ENCODE measurements at regions not wholly inside any gene's neighbourhood (a gene's known extent, or its start where the extent isn't known, plus 50 kb on each side); places are given as distances from the start of the nearest gene placed in this dataset.
"Not testable (repeated sequence)": the region's sequence is repeated elsewhere in the genome, so short reads cannot be mapped to it uniquely, and the experiment has no call there.

DNA sequence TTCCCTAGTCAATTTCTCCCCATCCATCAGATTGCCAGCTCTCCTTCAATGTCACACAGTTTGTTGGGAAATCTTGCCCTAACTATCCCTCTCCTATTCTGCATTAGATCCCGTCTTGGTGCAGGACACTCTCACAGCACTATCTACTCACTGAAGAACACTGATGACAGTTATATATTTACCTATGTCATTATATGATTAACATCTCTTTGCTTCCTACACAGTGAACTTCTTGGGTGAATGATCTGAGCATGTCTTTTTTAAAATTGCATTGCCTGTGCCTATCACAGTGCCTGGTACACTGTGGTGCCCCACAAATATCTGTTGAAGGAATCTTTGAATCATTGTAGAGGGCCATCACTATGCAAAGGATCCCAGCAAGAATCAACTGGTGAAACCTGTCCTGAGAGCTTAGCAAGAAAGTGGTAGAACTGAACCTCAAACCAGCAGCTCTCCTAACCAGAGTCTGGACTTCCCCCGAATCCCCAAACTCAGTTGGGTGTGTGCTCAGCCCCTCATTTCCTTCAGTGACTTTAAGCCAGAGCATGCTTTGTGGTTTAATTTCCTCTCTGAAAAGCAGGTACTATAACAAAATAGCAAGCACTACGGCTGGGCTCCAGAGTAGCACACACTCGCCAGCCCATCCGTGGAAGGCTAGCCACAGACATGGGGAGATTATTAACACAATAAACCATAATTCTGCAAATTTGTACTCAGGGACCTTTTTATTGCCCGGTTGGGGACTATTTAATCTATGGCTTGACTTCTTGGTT, 680.7 kb upstream of the SALL1 start:
- DNase-seq: no peak

DNA sequence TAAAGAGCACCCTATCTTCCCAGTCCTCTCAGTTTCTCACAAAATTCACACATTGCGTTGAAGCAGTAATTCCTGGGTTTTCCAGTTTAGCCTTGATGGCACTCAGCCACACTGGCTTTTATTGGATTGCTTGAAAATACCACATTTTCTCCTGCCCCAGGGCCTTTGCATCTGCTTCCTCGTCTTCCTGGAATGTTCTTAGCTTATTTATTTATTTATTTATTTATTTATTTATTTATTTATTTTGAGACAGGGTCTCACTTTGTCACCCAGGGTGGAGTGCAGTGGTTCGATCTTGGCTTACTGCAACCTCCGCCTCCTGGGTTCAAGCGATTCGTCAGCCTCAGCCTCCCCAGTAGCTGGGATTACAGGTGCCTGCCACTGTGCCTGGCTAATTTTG, 680.0 kb upstream of the SALL1 start:
- not testable (repeated sequence) for DNase-seq

DNA sequence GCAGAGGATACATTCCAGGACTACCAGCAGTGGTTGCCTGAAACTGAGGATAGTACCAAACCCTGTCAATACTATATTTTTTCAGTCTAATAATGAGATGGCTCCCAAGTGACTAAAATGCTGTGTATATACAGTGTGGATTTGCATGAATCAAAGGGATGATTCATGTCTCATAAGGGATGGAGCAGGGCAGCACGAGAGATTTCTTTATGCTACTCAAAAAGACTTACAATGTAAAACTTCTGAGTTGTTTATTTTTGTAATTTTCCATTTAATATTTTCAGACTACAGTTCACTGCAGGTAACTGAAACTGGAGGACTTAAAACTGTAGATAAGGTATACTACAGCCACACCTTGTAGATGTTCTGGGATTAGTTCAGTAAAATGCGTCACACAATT, 674.7 kb upstream of the SALL1 start:
- no peak for DNase-seq

DNA sequence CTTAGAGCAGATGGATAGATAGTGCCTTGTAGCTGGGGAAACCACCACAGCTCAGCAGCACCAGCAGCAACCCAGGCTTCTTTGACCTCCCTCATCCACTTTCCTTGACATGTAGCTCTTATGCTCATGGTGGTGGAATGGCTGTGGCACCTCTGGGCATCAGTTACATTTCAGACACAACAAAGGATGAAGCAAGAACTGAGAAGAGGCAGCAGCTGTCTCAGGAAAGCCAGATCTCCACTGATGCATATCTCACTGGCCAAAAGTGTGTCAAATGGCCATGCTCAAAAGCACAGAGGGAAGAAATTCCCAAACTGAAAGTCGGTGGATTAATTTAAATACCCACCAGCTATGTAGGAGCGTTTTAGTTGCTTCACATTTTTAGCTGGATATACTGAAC, 671.4 kb upstream of the SALL1 start:
- no peak for DNase-seq

DNA sequence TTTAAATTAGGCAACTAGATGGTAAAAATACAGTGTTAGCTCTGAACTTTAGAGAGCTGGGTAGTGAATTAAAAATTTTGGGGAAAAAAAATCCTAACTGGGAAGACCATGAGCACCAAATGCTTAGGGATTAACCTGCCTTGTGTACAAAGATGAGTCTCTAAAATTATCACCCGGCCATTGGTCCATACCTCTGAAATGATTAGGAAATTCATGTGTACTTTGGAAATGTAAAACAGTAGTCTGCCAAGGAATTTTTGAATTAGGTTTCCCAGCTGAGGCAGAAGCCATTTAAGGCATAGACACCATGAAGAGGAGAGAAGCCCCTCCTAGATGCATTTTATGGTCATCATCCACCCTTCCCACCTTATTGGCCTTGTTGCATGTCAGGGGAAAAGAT, 670.5 kb upstream of the SALL1 start:
- DNase-seq: no peak

DNA sequence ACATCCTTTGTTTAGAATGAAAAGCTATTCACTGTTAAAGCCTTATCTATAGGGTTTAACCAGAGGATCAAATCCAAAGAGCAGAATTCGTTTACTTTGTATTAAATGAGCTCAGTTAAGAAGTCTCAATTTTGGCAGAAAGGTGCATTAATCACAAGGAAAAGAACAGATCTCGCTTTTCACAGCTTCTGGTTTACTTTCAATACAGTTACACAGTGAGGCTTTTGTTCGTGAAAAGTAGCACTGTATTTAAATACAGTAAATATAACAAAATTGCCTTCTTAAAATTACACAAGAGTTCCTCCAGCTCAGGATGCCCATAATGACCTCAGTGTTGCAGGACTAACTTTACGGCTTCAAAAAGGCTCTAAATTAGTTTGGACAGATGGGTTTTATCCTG, 669.1 kb upstream of the SALL1 start:
- no peak for DNase-seq

DNA sequence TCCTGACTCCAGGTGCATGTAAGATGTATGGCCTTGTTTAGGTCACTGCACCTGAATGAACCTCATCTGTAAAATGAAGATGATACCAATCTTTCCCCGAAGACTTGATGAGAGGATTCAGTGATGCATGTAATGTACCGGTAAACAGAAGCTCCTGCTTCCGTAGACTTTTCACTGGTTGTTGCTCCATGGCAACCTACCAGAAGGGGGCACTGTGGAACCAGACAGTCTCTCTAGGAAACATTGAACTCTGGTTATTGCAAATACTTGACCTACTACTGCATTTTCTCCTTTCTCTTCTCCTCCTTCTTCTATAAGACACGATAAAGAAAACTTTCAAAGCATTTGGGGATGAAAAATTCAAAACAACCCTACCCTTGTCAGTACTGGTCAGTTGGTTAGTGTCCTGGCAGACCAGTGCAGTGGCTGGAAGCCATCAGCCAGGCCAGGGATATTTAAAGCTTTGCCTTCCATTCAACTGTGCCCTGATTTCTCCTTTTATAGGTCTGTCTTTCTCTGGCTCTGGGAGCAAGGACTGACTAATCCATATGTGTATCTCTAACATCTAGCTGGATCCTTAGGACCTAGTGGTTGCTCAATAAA, 667.4 kb upstream of the SALL1 start:
- DNase-seq: peak; percentile 11

DNA sequence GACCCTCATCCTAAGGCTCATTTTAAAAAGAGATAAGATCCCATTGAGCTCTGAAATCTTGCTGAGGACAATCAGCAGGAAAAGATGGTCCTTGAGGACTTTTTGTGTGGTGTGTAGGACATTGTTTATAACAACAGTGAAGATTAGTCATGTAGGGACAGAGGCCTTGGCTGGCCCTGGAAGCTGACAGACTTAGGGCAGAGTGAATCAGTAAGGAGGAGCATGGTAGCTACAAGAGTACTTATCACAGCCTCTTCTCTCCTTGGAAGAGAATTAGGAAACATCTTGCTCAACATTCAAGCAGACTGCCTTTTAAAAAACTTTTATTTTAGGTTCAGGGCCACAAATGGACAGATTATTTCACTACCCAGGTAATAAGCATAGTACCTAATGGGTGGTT, 665.9 kb upstream of the SALL1 start:
- DNase-seq: no peak

DNA sequence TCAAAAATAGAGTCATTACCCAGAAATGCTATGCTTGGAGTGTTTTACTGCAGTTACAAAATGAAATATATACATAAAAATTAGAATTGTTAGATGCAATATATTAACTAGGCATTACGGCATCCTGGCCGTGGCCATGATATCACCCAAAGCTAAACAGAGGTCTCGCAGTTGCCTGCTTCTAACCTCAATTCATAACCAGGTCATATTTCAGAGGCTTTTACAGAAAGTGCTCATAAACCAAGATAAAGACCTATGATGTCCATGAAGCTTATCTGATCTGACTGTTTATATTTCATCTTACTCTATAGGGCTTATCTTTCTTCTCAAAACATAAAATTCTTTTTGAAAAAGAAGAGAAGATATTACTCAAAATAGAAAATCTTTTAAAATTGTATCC, 664.5 kb upstream of the SALL1 start:
- no peak for DNase-seq

DNA sequence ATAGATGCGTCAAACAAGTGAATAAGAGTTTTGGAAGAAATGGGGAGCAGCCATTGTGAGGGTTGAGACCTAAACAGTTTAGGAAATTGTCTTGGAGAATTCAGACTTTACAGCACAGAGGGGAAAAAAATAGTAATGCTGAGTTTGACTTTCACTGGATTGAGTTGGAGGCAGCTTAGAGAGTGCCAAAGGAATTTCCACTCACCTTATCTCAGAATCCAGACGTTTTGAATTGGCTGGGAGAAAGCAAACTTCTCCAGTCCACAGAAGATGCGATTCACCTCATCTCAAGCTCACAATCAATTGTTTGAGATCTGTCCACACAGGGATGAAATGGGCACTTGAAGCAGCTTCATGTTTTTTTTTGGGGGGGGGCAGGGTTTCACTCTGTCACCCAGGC, 663.5 kb upstream of the SALL1 start:
- DNase-seq: no peak

DNA sequence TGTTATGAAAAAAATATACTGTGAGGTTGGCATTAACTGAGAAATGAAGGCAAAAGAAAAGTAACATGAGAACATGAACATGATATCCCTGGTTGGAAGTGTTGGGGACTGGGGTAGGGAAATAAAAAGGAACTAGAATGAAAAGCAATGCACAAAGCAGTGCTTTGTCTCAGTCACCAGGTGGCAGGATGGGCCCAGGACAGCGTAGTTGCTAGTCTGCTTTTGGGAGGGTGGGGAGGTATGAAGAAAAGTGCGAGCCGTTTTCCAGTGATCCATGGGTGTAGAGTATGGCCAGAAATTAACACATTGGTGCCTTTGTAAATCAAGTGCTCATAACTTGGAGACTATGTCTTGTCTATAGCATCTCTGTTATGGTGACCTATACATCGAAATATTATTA, 662.5 kb upstream of the SALL1 start:
- no peak for DNase-seq

DNA sequence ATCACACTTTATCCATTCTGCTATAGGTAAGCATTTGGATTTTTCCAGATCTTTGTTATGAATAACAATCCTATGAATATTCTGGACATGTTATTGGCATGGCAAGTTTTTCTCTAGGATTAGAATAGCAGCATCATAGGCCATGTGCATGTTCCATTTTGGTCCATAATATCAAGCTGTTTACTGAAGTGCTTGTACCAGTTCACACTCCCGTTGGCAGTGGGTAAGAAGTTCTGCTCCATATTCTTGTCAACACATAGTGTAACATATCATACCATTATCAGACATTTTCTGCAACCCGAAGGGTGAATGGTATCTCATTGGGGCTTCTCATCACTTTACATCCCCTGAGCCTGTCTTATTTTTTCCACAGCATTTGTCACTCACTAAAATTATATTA, 661.9 kb upstream of the SALL1 start:
- DNase-seq: no peak

DNA sequence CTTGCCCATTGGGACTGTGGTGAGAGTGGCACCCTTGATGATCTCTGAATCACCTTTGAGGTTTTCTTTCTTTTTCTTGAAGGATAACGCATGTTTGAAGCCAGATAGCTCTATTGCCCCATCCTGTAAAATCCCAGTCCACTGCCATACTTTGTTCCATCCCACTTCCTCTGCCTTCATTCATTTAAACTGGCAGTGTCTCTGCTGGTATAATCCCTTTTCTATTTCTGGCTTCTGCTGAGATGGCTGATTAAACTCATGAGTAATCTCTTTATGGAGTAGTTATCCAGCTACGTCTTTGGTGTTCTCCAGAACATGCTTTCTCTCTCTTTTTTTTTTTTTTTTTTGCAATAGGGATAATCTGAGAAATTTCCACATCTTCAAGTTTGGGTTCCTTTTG, 656.5 kb upstream of the SALL1 start:
- no peak for DNase-seq

DNA sequence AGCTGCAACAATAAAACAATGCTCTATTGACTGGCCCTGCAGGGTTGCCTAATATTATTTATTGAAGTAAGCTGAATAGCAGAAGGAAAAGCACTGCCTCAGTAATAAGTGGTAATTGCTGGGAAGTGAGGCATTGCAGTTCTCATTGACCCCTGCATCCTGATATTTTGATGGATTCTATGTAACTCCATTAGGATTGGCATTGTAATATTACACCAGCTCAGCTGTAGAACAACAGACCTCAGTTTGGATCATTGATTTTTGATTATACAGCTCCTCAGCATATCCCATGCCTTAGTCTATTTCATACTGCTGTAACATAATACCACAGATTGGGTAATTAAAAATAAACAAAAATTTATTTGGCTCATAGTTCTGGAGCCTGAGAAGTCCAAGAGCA, 650.6 kb upstream of the SALL1 start:
- no peak for DNase-seq

DNA sequence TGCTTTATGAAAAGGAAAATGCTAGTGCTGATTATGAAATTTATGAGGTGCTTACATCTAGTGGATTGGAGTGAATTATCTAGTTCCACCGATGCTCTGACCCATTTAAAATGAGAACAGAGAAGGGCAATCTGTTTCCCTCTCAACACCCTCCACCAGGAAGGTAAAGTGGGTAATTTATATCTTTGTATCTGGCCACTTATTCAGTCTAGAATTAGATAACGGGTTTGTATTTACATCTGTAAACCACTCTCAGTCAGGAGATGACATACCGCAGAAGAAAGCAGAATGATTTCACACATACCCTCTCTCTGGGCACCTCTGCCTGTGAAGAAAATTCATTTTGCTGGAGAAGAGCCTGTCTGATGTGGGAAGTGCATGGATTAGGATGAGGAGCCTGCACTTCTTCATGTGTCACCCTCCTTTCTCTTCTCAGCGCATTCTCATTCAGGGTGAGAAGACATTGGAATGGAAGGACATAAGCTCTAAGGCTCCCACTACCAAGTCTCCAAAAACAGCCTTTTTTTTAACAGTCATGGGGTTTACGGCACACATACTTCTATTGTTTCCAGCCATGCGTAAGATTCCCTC, 646.7 kb upstream of the SALL1 start:
- no peak for DNase-seq

DNA sequence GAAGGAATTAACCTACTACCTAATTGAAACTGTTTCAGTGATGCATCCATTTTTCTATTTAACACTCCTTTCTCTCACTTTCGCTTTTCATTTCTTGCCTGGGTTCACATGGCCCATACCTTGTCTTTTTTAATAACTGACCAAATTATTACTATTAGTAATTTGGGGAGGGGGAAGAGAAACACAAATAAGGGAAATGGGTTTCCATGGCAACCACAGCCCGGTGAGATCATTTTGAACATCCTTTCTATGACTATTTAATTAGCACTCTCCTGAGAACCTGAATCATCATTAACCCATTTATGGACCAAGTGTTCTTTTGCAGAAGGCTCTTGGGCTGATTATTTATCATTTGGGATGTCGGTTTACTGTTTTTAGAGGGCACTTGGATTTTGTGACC, 628.2 kb upstream of the SALL1 start:
- no peak for DNase-seq

DNA sequence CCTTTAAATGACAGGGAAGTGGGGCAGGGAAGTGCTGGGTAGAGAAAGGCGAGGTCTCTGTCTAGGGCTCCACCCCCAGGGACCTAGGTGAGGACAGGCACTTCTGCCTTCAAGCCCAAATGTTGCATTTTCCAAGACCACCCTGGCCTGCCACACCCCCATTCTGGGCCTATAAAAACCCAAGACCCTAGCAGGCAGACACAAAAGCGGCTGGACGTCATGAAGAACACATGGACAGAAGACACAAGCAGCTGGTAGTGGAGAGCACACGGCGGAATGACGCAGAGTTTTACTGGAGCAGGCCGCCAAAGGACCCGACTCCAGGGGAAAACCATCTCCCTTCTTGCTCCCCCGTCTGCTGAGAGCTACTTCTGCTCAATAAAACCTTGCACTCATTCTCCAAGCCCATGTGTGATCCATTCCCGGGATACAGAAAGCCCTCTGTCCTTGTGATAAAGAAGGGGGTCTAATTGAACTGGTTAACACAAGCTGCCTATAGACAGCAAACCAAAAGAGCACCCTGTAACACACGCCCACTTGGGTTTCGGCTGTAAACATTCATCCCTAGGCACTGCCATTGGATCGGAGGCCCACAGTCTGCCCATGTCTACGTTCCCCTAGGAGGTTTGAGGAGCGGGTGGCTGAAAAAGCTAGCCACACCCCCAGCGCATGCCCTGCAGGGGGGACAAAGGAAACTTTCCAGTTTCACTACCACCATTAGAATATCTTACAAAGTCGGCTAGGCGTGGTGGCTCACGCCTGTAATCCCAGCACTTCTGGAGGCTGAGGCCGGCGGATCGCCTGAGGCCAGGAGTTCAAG, 622.2 kb upstream of the SALL1 start:
- DNase-seq: no peak

DNA sequence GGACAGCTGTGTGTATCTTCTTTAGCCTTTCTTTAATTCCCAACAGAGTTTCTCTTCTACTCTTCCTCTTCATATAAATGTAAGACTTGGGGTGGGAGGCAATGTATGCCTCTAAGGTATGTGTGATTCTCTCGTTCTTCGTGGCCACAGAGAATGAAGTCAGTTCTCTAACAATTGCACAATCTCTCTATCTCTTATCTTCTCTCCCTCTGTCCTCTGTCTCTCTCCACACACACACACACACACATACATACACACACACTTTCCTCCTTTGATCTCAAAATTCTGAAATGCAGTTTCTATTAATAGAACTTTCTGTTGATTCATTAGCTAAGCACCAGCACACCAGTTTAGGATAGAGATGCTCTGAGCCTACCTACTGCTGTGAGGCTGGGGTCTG, 615.7 kb upstream of the SALL1 start:
- no peak for DNase-seq

DNA sequence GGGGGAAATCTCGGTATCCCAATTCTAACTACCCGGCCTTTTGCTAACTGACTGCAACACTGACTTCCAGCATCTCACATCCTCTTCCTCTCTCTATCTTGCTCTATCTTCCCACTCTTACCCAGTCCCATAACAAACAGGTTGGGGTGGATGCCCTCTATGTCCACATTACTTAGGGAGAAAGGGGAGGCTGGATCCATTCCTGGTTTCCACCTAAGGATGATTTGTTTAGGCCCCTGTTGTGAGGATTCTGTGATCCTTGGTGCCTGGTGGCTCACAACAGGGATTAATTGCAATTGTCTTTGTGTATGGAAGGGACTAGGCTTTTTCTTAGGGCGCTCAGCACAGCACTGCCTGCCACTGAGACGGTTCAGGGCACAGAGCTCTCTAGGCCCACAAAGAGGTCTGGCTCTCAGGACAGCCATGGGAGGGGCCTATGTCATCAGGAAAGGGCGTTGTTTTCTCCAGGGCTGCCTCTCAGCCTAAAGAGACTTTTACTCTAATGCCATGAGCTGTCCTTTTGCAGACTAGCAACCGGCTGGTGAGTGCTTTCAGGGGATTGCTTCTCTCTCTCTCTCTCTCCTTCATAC, 612.1 kb upstream of the SALL1 start:
- DNase-seq: no peak

DNA sequence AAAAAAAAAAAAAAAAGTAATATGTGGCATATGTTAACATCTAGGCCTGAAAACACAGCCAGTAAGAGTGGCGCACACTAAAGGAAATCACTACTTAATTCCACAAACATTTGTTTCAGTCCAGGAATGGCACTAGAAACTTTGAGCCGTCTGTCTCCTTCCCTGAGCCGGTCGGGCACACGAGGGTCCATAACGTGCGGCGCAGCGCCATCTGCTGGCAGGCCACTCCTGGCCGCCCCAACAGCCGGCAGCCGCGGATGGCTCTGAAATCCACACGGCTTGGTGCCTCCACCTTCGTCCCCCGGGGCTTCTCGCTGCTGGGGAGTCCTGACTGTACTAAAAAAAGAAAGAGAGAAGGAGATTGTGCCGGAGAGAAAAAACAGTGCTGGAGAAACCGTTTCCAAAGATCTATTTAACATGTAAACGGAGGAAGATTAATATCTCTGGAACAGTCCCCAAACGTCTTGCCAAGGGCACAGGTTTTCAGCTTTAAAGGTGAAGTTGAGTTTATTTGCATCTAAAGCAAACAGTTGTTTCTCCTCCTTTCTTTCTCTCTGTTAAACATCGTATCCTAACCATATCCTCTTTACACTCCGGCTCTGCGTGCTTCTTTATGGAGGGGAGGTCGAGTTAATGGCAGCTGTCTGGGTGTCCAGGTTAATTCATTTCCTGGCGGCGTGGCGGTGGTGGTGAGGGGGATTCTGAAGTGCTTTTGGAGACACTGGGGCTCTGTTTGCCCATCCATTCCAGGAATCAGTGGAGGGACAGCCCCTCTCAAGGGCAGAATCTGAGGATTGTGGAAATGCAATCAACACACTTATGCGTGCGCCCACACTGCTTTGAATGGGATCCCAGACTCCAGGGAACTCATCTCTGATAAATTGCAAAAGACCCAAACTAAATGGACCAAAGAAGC, 611.3 kb upstream of the SALL1 start:
- DNase-seq: peak; percentile 93

DNA sequence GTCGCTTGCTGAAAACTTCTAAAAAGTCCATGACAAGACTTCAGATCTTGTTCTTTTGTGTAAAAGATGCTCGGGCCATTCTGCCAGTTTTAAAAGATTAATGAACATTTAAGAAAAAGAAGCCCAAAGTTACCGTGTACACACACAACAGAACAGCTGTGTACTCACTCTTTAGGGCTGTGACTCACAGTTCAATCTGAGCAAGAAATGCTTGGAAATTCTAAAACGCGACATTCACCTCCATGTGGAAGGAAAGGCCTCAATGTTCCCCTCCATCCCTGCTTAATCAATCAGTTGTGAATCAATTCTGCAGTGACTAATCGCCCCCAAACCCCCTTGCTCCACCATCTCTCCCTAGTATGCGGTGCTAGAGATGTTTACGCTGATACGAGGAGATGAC, 609.9 kb upstream of the SALL1 start:
- no peak for DNase-seq

DNA sequence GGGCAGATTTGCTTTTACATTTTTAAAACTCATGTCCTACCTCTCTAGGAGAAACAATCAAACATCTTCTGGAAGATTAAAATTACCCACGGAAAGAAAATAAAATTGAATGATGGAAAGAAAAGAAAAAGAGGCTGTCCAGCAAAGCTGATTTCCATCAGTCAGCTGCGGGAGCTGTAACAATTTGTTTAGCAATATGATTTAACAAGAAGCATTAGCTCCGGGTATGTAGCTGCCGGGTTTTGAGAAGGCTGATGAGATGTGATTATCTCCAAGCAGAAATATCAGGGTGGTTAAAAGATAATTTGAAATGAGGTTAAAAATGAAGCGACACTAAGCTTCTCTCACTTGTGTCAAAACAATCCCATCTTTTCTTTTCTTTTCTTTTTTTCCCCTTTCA, 608.9 kb upstream of the SALL1 start:
- DNase-seq: no peak
